Ishikawa (cell line): ENCODE measurements at regions not wholly inside any gene's neighbourhood (a gene's known extent, or its start where the extent isn't known, plus 50 kb on each side); places are given as distances from the start of the nearest gene placed in this dataset.

Experiments
- CEBPB ChIP-seq: IDR thresholded peaks from 2 replicates; pipeline ENCODE4 v1.6.1; 2012
- CREB1 ChIP-seq: IDR thresholded peaks from 2 replicates; pipeline ENCODE4 v1.6.1; 2012; ENCODE audit warnings: low read depth
- EGR1 ChIP-seq: IDR thresholded peaks from 2 replicates; pipeline ENCODE4 v1.6.1; 2012
- EP300 ChIP-seq: IDR thresholded peaks from 2 replicates; pipeline ENCODE4 v1.6.1; 2012; ENCODE audit warnings: borderline replicate concordance
- FOXM1 ChIP-seq: IDR thresholded peaks from 2 replicates; pipeline ENCODE4 v1.6.1; 2012; ENCODE audit warnings: low read depth, borderline replicate concordance
- MAX ChIP-seq: IDR thresholded peaks from 2 replicates; pipeline ENCODE4 v1.6.1; 2012
- NFIC ChIP-seq: IDR thresholded peaks from 2 replicates; pipeline ENCODE4 v1.6.1; 2012
- RAD21 ChIP-seq: IDR thresholded peaks from 2 replicates; pipeline ENCODE4 v1.6.1; 2012; ENCODE audit warnings: low read depth
- REST ChIP-seq: IDR thresholded peaks from 2 replicates; pipeline ENCODE4 v1.6.1; 2012; ENCODE audit warnings: low read depth, mild to moderate bottlenecking
- TAF1 ChIP-seq: IDR thresholded peaks from 2 replicates; pipeline ENCODE4 v1.6.1; 2012; ENCODE audit warnings: low read depth, mild to moderate bottlenecking
- TCF12 ChIP-seq: IDR thresholded peaks from 2 replicates; pipeline ENCODE4 v1.6.1; 2012; ENCODE audit warnings: low read depth
- TEAD4 ChIP-seq: IDR thresholded peaks from 2 replicates; pipeline ENCODE4 v1.6.1; 2012
- USF1 ChIP-seq: IDR thresholded peaks from 2 replicates; pipeline ENCODE4 v1.6.1; 2012
- YY1 ChIP-seq: IDR thresholded peaks from 2 replicates; pipeline ENCODE4 v1.6.1; 2012; ENCODE audit warnings: low read depth
- ZBTB7A ChIP-seq: IDR thresholded peaks from 2 replicates; pipeline ENCODE4 v1.6.1; 2012; ENCODE audit warnings: low read depth

GRCh38 chr2:15784106-15784885 lies 156.1 kb upstream of the MYCN start:
- TF ChIP-seq USF1 = no peak
- no peak for TF ChIP-seq EGR1
- no peak for TF ChIP-seq YY1
- TF ChIP-seq RAD21 = no peak
- TF ChIP-seq TAF1 = no peak
- TF ChIP-seq TCF12 = no peak
- TF ChIP-seq ZBTB7A = no peak
- TF ChIP-seq CREB1 = no peak
- no peak for TF ChIP-seq MAX
- TF ChIP-seq CEBPB = no peak
- TF ChIP-seq TEAD4 = no peak
- no peak for TF ChIP-seq NFIC
- TF ChIP-seq FOXM1 = no peak

- TF ChIP-seq NFIC (no peak), TEAD4 (no peak), REST (no peak), TAF1 (no peak), USF1 (no peak), TCF12 (no peak), EP300 (no peak), YY1 (no peak), MAX (no peak), FOXM1 (no peak), ZBTB7A (no peak), CREB1 (no peak), EGR1 (no peak), RAD21 (no peak), CEBPB (no peak)
Observed at GRCh38 chr2:15784886-15785801, 155.2 kb upstream of the MYCN start.

- TF ChIP-seq TAF1 = no peak
- TF ChIP-seq RAD21 = no peak
- no peak for TF ChIP-seq EP300
- no peak for TF ChIP-seq USF1
- TF ChIP-seq CREB1 = no peak
- TF ChIP-seq YY1 = no peak
- no peak for TF ChIP-seq REST
- TF ChIP-seq EGR1 = no peak
- TF ChIP-seq TCF12 = no peak
Observed at GRCh38 chr2:15786003-15786654, 154.2 kb upstream of the MYCN start.

- TF ChIP-seq ZBTB7A (no peak), USF1 (no peak), CEBPB (no peak), EGR1 (no peak), YY1 (no peak), CREB1 (no peak), TCF12 (no peak), EP300 (no peak), RAD21 (no peak), TAF1 (no peak), MAX (no peak), TEAD4 (no peak), REST (no peak), FOXM1 (no peak), NFIC (no peak)
Observed at GRCh38 chr2:15786901-15787300, 153.4 kb upstream of the MYCN start.
